ENCODE measurements at regions not wholly inside any gene's neighbourhood (a gene's known extent, or its start where the extent isn't known, plus 50 kb on each side); places are given as distances from the start of the nearest gene placed in this dataset.

DNA sequence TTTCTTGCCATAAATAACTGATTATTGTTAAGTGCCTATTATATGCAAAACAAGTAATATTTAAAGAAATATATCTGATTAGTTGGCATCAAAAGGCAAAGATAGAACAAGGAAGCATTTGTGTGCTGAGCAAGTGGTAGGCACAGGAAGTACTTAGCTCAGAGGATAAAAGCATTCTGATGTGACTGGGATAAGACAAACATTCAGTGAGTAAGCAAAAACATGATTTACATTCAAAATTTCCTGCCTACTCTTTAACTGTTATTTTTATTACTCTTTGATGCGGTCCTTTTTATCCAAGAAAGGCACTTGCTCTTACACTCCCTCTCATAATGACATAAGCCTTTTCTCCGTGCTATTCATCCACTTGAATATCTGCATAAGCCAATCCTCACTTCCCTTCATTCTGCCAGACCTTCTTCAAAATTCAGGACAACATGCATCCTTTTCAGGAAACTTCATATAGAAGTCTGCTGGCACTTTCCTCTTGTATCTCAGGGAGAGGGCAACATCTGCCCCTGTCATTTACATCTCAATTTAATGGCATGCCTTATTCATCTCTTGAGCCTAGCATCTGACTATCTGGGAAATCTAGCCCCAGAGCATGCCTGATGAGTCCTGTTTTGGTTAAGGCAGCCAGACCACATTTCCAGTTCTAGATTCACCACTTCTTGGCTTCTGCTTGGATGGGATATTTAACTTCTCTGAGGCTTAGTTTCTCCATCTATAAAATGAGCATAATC lies 478.2 kb upstream of the ROBO2 start:
- H3K4me1 ChIP-seq (ENCODE audit: control insufficient read depth, insufficient read depth, low read length) = no peaks in the 10 kb centered on the region
- no peaks in the 10 kb centered on the region for H3K36me3 ChIP-seq (ENCODE audit: control insufficient read depth in 2 of 2, insufficient read depth in 1 of 2, low read length in 2 of 2)
- H3K9me3 ChIP-seq (ENCODE audit: control insufficient read depth, insufficient read depth, low read depth, low read length) = no peaks in the 10 kb centered on the region
- no peak overlapping the region for H3K4me3 ChIP-seq (ENCODE audit: low read depth, low read length)
- H3K27ac ChIP-seq (ENCODE audit: extremely low read depth, low read depth, low read length) = no peak overlapping the region
- TF ChIP-seq ZNF157 (tag by site-specific recombination; IDR thresholded peaks at IDR 0.05) (no peak), ELK4 (IDR thresholded peaks at IDR 0.05; ENCODE audit: borderline replicate concordance, low read depth, low read length) (no peak), ZNF544 (tag by site-specific recombination; IDR thresholded peaks at IDR 0.05) (no peak), ZNF707 (tag by site-specific recombination; IDR thresholded peaks at IDR 0.05) (no peak), ZNF404 (tag by site-specific recombination; IDR thresholded peaks at IDR 0.05) (no peak), ZNF132 (tag by site-specific recombination; IDR thresholded peaks at IDR 0.05; ENCODE audit: borderline replicate concordance) (no peak), ZNF335 (tag by site-specific recombination; conservative IDR thresholded peaks at IDR 0.05) (no peak), INSM2 (tag by site-specific recombination; IDR thresholded peaks at IDR 0.05) (no peak), MYNN (tag by site-specific recombination; IDR thresholded peaks at IDR 0.05; ENCODE audit: borderline replicate concordance) (no peak)
- TF ChIP-seq, protein P1, sequence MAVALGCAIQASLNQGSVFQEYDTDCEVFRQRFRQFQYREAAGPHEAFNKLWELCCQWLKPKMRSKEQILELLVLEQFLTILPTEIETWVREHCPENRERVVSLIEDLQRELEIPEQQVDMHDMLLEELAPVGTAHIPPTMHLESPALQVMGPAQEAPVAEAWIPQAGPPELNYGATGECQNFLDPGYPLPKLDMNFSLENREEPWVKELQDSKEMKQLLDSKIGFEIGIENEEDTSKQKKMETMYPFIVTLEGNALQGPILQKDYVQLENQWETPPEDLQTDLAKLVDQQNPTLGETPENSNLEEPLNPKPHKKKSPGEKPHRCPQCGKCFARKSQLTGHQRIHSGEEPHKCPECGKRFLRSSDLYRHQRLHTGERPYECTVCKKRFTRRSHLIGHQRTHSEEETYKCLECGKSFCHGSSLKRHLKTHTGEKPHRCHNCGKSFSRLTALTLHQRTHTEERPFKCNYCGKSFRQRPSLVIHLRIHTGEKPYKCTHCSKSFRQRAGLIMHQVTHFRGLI (tag by site-specific recombination; IDR thresholded peaks at IDR 0.05) = no peak
- ChIA-PET POLR2A (no interaction called here), CTCF (interaction anchor here (0.6 to 2.5 kb wide), 3 partner anchors 8 to 24 kb away, joined by 3 to 7 read pairs (median 5); no protein-coding TSS in a partner anchor)

- Histone ChIP-seq H3K4me3 (ENCODE audit: low read depth, low read length) (no peak overlapping the region), H3K36me3 (ENCODE audit: control insufficient read depth in 2 of 2, insufficient read depth in 1 of 2, low read length in 2 of 2) (no peaks in the 10 kb centered on the region), H3K4me1 (ENCODE audit: control insufficient read depth, insufficient read depth, low read length) (no peaks in the 10 kb centered on the region), H3K27ac (ENCODE audit: extremely low read depth, low read depth, low read length) (no peak overlapping the region), H3K9me3 (ENCODE audit: control insufficient read depth, insufficient read depth, low read depth, low read length) (no peaks in the 10 kb centered on the region)
- CTCF ChIA-PET = interaction anchor here (0.5 kb wide), 1 partner anchor 11 kb away, joined by 3 read pairs; no protein-coding TSS in a partner anchor
- POLR2A ChIA-PET = no interaction called here
- TF ChIP-seq ZNF623 (tag by site-specific recombination; IDR thresholded peaks at IDR 0.05) = no peak
- TF ChIP-seq ZNF112 (tag by site-specific recombination; IDR thresholded peaks at IDR 0.05) = no peak
- TF ChIP-seq ZIC2 (tag by site-specific recombination; IDR thresholded peaks at IDR 0.05) = no peak
- TF ChIP-seq ZNF146 (tag by site-specific recombination; IDR thresholded peaks at IDR 0.05) = no peak
- no peak for TF ChIP-seq ZFHX2 (tag by site-specific recombination; conservative IDR thresholded peaks at IDR 0.05)
- TF ChIP-seq CTCF (tag by site-specific recombination; IDR thresholded peaks at IDR 0.05) = no peak
- TF ChIP-seq ZNF544 (tag by site-specific recombination; IDR thresholded peaks at IDR 0.05) = no peak
- TF ChIP-seq, protein P2, sequence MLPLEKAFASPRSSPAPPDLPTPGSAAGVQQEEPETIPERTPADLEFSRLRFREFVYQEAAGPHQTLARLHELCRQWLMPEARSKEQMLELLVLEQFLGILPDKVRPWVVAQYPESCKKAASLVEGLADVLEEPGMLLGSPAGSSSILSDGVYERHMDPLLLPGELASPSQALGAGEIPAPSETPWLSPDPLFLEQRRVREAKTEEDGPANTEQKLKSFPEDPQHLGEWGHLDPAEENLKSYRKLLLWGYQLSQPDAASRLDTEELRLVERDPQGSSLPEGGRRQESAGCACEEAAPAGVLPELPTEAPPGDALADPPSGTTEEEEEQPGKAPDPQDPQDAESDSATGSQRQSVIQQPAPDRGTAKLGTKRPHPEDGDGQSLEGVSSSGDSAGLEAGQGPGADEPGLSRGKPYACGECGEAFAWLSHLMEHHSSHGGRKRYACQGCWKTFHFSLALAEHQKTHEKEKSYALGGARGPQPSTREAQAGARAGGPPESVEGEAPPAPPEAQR (tag by site-specific recombination; IDR thresholded peaks at IDR 0.05) = no peak
- no peak for TF ChIP-seq ZNF610 (tag by site-specific recombination; IDR thresholded peaks at IDR 0.05; ENCODE audit: borderline replicate concordance)
- TF ChIP-seq ZNF292 (tag by site-specific recombination; IDR thresholded peaks at IDR 0.05; ENCODE audit: borderline replicate concordance, low read depth) = no peak
- TF ChIP-seq ZNF223 (tag by site-specific recombination; IDR thresholded peaks at IDR 0.05) = no peak
These were observed 474.2 kb upstream of the ROBO2 start for GRCh38 chr3:76565496-76566210.
